Transverse colon (tissue), 4 donors: ENCODE measurements at regions not wholly inside any gene's neighbourhood (a gene's known extent, or its start where the extent isn't known, plus 50 kb on each side); places are given as distances from the start of the nearest gene placed in this dataset.

ENCODE experiments used
- DNase-seq: peaks from one replicate; pipeline ENCODE4 v3.0.0-alpha.2; 2019
- H3K27ac ChIP-seq, 4 donors: fragments of 200-600 bp; sonication (generic); 2 replicates each; pipeline ENCODE4 v1.5.1; 2016 to 2018; ENCODE audit warnings: inconsistent platforms in 4 of 4
- H3K27me3 ChIP-seq: fragments of 200-600 bp; sonication (generic); 2 replicates; pipeline ENCODE4 v1.5.1; 2017; ENCODE audit warnings: inconsistent platforms
- H3K36me3 ChIP-seq, 4 donors: fragments of 200-600 bp; sonication (generic); 2 replicates each; pipeline ENCODE4 v1.5.1; 2017 to 2019; ENCODE audit warnings: inconsistent platforms in 4 of 4
- H3K4me1 ChIP-seq, 4 donors: fragments of 200-600 bp; sonication (generic); 2 replicates each; pipeline ENCODE4 v1.5.1; 2017 to 2020; ENCODE audit warnings: inconsistent platforms in 4 of 4
- H3K4me3 ChIP-seq, 4 donors: fragments of 200-600 bp; sonication (generic); 1 replicate in 1 of 4; 2 replicates in 3 of 4; pipeline versions ENCODE4 v1.5.1 to v1.6.1; 2017 to 2019; ENCODE audit warnings: inconsistent platforms in 4 of 4
- H3K9me3 ChIP-seq, 2 donors: fragments of 200-600 bp; sonication (generic); 2 replicates each; pipeline ENCODE4 v1.5.1; 2017 to 2019; ENCODE audit warnings: inconsistent platforms in 2 of 2
- EP300 ChIP-seq: sonication (generic); formaldehyde crosslinking; IDR thresholded peaks from one replicate; pipeline ENCODE4 v1.6.1; 2017; ENCODE audit warnings: antibody characterized with exemption, low read depth
- POLR2A ChIP-seq: fragments of 450-650 bp; IDR thresholded peaks from one replicate; pipeline ENCODE4 v1.6.1; 2016; ENCODE audit warnings: antibody characterized with exemption, mild to moderate bottlenecking, moderate library complexity
- POLR2AphosphoS5 ChIP-seq, 3 donors: sonication (generic); formaldehyde crosslinking; IDR thresholded peaks; one replicate each; pipeline ENCODE4 v1.6.1; 2016; ENCODE audit warnings: antibody characterized with exemption in 3 of 3
- WGBS, 2 donors: methylation state at CpG; one replicate each; pipeline ENCODE4 v1.1.5; 2018; ENCODE audit warnings: low coverage in 1 of 2; 5-methylcytosine and 5-hydroxymethylcytosine counted together
- in situ Hi-C, 4 donors: fragments of 200-750 bp; cut with MboI; loops; one replicate each; pipeline versions ENCODE4 v1.15.0 to v1.15.1; 2017; ENCODE audit warnings: low sequenced_read_pairs in 3 of 4, low pct_ligation_motif_present in 1 of 4, low pct_unique_long_range_greater_than_20kb in 1 of 4
- intact Hi-C: fragments of 100-400 bp; cut with DNase I; formaldehyde crosslinking; loops from one replicate; pipeline ENCODE4 v1.15.1; 2023; ENCODE audit warnings: low total_unique reads
- TF ChIP-seq, protein P1 (sequence below), 5 experiments: fragments of 200-600 bp in 3 of 5; fragments of 450-650 bp in 2 of 5; sonication (generic) in 3 of 5; IDR thresholded peaks; 1 replicate in 2 of 5; 2 replicates in 3 of 5; pipeline ENCODE4 v1.5.1; 2016 to 2017; ENCODE audit warnings: antibody characterized with exemption in 5 of 5, inconsistent platforms in 3 of 5, mild to moderate bottlenecking in 2 of 5, moderate library complexity in 1 of 5

DNA sequence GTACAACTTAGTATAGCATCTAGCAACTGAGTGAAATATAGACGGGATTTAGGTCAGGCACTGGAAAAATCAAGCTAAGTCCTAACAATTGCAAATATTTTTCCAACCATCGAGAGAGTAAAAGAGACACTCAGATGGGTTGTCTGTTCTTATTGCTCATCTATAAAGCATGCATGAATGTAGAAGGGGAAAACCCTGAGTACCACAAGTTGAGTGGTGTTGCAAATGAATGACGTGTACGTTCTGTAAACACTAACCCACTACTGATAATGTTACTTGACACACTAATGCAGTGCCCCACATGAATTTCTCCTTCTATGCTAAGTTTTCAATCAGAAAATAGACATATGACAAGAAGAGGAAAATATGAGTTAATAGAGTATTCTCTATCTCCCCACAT is 211.2 kb downstream of the COX18 start:
- no peak for DNase-seq
- Histone ChIP-seq H3K27ac (no peak overlapping the region), H3K36me3 (no peaks in the 10 kb centered on the region), H3K4me3 (no peak overlapping the region), H3K4me1 (no peaks in the 10 kb centered on the region), H3K9me3 (no peaks in the 10 kb centered on the region), H3K27me3 (no peaks in the 10 kb centered on the region)
- WGBS, 2 donors: 65 to 69% methylated on average over 4 of the region's 4 CpGs
- intact Hi-C loops: no loop called here
- in situ Hi-C loops: no loop called here
- TF ChIP-seq POLR2A (no peak), EP300 (no peak), POLR2AphosphoS5 (IDR thresholded peaks at IDR 0.05) (no peak)
- TF ChIP-seq, protein P1, sequence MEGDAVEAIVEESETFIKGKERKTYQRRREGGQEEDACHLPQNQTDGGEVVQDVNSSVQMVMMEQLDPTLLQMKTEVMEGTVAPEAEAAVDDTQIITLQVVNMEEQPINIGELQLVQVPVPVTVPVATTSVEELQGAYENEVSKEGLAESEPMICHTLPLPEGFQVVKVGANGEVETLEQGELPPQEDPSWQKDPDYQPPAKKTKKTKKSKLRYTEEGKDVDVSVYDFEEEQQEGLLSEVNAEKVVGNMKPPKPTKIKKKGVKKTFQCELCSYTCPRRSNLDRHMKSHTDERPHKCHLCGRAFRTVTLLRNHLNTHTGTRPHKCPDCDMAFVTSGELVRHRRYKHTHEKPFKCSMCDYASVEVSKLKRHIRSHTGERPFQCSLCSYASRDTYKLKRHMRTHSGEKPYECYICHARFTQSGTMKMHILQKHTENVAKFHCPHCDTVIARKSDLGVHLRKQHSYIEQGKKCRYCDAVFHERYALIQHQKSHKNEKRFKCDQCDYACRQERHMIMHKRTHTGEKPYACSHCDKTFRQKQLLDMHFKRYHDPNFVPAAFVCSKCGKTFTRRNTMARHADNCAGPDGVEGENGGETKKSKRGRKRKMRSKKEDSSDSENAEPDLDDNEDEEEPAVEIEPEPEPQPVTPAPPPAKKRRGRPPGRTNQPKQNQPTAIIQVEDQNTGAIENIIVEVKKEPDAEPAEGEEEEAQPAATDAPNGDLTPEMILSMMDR (IDR thresholded peaks at IDR 0.05): no peak

DNA sequence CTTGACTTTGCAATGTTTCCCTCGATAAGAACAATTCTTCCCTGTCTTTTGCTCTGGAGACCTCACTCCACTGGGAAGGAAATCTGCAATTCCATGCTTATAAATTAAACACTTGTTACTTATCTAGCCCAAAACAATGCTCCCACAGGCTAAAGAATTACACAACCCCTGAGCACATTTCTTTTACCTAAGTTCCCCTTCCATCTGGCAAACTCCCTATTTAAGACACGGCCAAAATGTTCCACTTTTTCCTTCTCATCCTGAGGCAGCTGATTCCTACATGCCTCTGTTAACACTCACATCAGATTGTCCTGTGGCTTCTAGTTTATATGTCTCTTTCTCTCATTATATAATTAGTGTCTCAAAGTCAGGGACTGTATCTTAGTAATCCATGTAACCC is 211.7 kb downstream of the COX18 start:
- Histone ChIP-seq H3K4me3 (no peak overlapping the region), H3K4me1 (no peaks in the 10 kb centered on the region), H3K36me3 (no peaks in the 10 kb centered on the region), H3K9me3 (no peaks in the 10 kb centered on the region), H3K27ac (no peak overlapping the region), H3K27me3 (no peaks in the 10 kb centered on the region)
- intact Hi-C loops: no loop called here
- no peak for TF ChIP-seq EP300
- TF ChIP-seq, protein P1 (IDR thresholded peaks at IDR 0.05): no peak
- no peak for TF ChIP-seq POLR2A
- TF ChIP-seq POLR2AphosphoS5 (IDR thresholded peaks at IDR 0.05): no peak
- in situ Hi-C loops: no loop called here
- DNase-seq: no peak
- WGBS, 2 donors: 43 to 62% methylated on average over 2 of the region's 2 CpGs

GRCh38 chr4:72857216-72857615 is 212.3 kb downstream of the COX18 start:
- Histone ChIP-seq H3K36me3 (no peaks in the 10 kb centered on the region), H3K27me3 (no peaks in the 10 kb centered on the region), H3K9me3 (no peaks in the 10 kb centered on the region), H3K27ac (no peak overlapping the region), H3K4me3 (no peak overlapping the region), H3K4me1 (no peaks in the 10 kb centered on the region)
- in situ Hi-C loops (no loop called here), intact Hi-C loops (no loop called here)
- WGBS, 2 donors: 41 to 90% methylated on average over 1 of the region's 1 CpG
- DNase-seq: no peak
- TF ChIP-seq, protein P1 (IDR thresholded peaks at IDR 0.05): no peak
- TF ChIP-seq POLR2A: no peak
- TF ChIP-seq EP300: no peak
- TF ChIP-seq POLR2AphosphoS5 (IDR thresholded peaks at IDR 0.05): no peak

DNA sequence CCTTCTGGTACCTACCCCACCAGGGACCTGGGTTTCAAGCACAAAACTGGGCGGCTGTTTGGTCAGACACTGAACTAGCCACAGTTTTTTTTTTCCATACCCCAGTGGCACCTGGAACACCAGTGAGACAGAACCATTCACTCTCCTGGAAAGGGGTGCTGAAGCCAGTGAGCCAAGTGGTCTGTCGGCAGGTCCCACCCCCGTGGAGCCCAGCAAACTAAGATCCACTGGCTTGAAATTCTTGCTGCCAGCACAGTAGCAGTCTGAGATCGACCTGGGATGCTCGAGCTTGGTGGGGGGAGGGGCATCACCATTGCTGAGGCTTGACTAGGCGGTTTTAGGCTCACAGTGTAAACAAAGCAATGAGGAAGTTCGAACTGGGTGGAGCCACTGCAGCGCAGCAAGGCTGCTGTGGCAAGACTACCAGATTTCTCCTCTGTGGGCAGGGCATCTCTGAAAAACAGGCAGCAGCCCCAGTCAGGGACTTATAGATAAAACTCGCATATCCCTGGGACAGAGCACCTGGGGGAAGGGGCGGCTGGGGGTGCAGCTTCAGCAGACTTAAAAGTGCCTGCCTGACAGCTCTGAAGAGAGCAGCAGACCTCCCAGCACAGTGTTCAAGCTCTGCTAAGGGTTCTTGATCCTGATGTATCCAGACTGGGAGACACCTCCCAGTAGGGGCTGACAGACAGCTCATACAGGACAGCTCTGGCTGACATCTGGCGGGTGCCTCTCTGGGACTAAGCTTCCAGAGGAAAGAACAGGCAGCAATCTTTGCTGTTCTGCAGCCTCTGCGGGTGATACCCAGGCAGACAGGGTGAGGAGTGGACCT is 223.0 kb downstream of the COX18 start:
- Histone ChIP-seq H3K9me3 (peaks cover 0 to 2% of the 10 kb centered on the region in 2 donors), H3K36me3 (no peaks in the 10 kb centered on the region), H3K4me3 (no peak overlapping the region), H3K4me1 (no peaks in the 10 kb centered on the region), H3K27ac (no peak overlapping the region), H3K27me3 (no peaks in the 10 kb centered on the region)
- no peak for TF ChIP-seq EP300
- no peak for TF ChIP-seq POLR2A
- TF ChIP-seq, protein P1 (IDR thresholded peaks at IDR 0.05): no peak
- no peak for TF ChIP-seq POLR2AphosphoS5 (IDR thresholded peaks at IDR 0.05)
- intact Hi-C loops (no loop called here), in situ Hi-C loops (loop anchor here in 1 of 4 donors (25.0 kb wide), 1 partner anchor 91 kb away; no protein-coding TSS in a partner anchor)
- DNase-seq: no peak
- 53 to 100% methylated on average over 1 to 12 of the region's 12 CpGs for WGBS, 2 donors
